KMS-11 (cell line): ENCODE measurements at regions not wholly inside any gene's neighbourhood (a gene's known extent, or its start where the extent isn't known, plus 50 kb on each side); places are given as distances from the start of the nearest gene placed in this dataset.

Experiments
- H2AFZ ChIP-seq: fragments of 200-600 bp; sonication (generic); 2 replicates; pipeline ENCODE4 v1.6.1; 2016; ENCODE audit warnings: antibody characterized with exemption, mixed run types, low read depth
- H3K27ac ChIP-seq: fragments of 200-600 bp; sonication (generic); 2 replicates; pipeline ENCODE4 v1.6.1; 2016; ENCODE audit warnings: mild to moderate bottlenecking, mixed run types
- H3K27me3 ChIP-seq: fragments of 200-600 bp; sonication (generic); 2 replicates; pipeline ENCODE4 v1.6.1; 2017; ENCODE audit warnings: mild to moderate bottlenecking, low read depth, mixed run types, moderate library complexity; ENCODE audit not compliant: insufficient read depth
- H3K36me3 ChIP-seq: fragments of 200-600 bp; sonication (generic); 2 replicates; pipeline ENCODE4 v1.6.1; 2017; ENCODE audit warnings: mild to moderate bottlenecking, mixed run types; ENCODE audit not compliant: insufficient read depth
- H3K4me1 ChIP-seq: fragments of 200-600 bp; sonication (generic); 2 replicates; pipeline ENCODE4 v1.6.1; 2016; ENCODE audit warnings: mild to moderate bottlenecking, low read depth, mixed run types; ENCODE audit not compliant: poor library complexity, severe bottlenecking
- H3K4me2 ChIP-seq: fragments of 200-600 bp; sonication (generic); 2 replicates; pipeline ENCODE4 v1.7.0; 2016; ENCODE audit warnings: mild to moderate bottlenecking, mixed run types
- H3K4me3 ChIP-seq: fragments of 200-600 bp; sonication (generic); IDR thresholded peaks from 2 replicates; pipeline ENCODE4 v1.6.1; 2017; ENCODE audit warnings: low read depth, low read length, mixed read lengths; ENCODE audit not compliant: insufficient read depth
- H3K79me2 ChIP-seq: fragments of 200-600 bp; sonication (generic); 2 replicates; pipeline ENCODE4 v1.6.1; 2016; ENCODE audit warnings: low read depth, mixed run types; ENCODE audit not compliant: insufficient read depth
- H3K9ac ChIP-seq: fragments of 200-600 bp; sonication (generic); 2 replicates; pipeline ENCODE4 v1.6.1; 2016; ENCODE audit warnings: mild to moderate bottlenecking, mixed run types
- H4K20me1 ChIP-seq: fragments of 200-600 bp; sonication (generic); 2 replicates; pipeline ENCODE4 v1.6.1; 2016; ENCODE audit warnings: mild to moderate bottlenecking, mixed run types; ENCODE audit not compliant: insufficient read depth
- CTCF ChIP-seq: fragments of 200-600 bp; sonication (generic); conservative IDR thresholded peaks from 2 replicates; pipeline ENCODE4 v1.6.1; 2017; ENCODE audit warnings: low read depth, mild to moderate bottlenecking, antibody characterized with exemption, low read length, moderate library complexity, mixed read lengths

GRCh38 chr2:13770279-13770678 is 862.2 kb upstream of the LRATD1 start:
- Histone ChIP-seq H4K20me1 (no peaks in the 10 kb centered on the region), H3K4me3 (no peak overlapping the region), H3K36me3 (no peaks in the 10 kb centered on the region), H3K27me3 (no peaks in the 10 kb centered on the region), H3K79me2 (no peaks in the 10 kb centered on the region), H3K4me1 (peaks cover 5% of the 10 kb centered on the region), H3K27ac (no peak overlapping the region), H2AFZ (no peak overlapping the region), H3K4me2 (no peak overlapping the region), H3K9ac (no peak overlapping the region)
- TF ChIP-seq CTCF: no peak

GRCh38 chr2:13779996-13780395 is 852.5 kb upstream of the LRATD1 start:
- no peaks in the 10 kb centered on the region for H3K79me2 ChIP-seq
- H3K9ac ChIP-seq: no peak overlapping the region
- H3K27me3 ChIP-seq: no peaks in the 10 kb centered on the region
- H3K4me2 ChIP-seq: no peak overlapping the region
- H3K27ac ChIP-seq: no peak overlapping the region
- no peak overlapping the region for H2AFZ ChIP-seq
- TF ChIP-seq CTCF: no peak
- no peaks in the 10 kb centered on the region for H4K20me1 ChIP-seq
- no peaks in the 10 kb centered on the region for H3K36me3 ChIP-seq
- H3K4me1 ChIP-seq: no peaks in the 10 kb centered on the region
- no peak overlapping the region for H3K4me3 ChIP-seq

GRCh38 chr2:13791019-13791547 is 841.4 kb upstream of the LRATD1 start:
- no peaks in the 10 kb centered on the region for H3K27me3 ChIP-seq
- no peaks in the 10 kb centered on the region for H3K4me1 ChIP-seq
- H3K36me3 ChIP-seq: no peaks in the 10 kb centered on the region
- H3K4me2 ChIP-seq: no peak overlapping the region
- H3K79me2 ChIP-seq: no peaks in the 10 kb centered on the region
- TF ChIP-seq CTCF: no peak
- H3K9ac ChIP-seq: no peak overlapping the region
- no peak overlapping the region for H3K27ac ChIP-seq
- H2AFZ ChIP-seq: no peak overlapping the region
- no peak overlapping the region for H3K4me3 ChIP-seq
- no peaks in the 10 kb centered on the region for H4K20me1 ChIP-seq

GRCh38 chr2:13806539-13806938 is 826.0 kb upstream of the LRATD1 start:
- H3K79me2 ChIP-seq: no peaks in the 10 kb centered on the region
- no peaks in the 10 kb centered on the region for H3K27me3 ChIP-seq
- H3K36me3 ChIP-seq: no peaks in the 10 kb centered on the region
- H3K4me2 ChIP-seq: no peak overlapping the region
- no peak overlapping the region for H3K27ac ChIP-seq
- no peak overlapping the region for H3K9ac ChIP-seq
- H3K4me1 ChIP-seq: no peaks in the 10 kb centered on the region
- H2AFZ ChIP-seq: no peak overlapping the region
- no peak overlapping the region for H3K4me3 ChIP-seq
- TF ChIP-seq CTCF: no peak
- no peaks in the 10 kb centered on the region for H4K20me1 ChIP-seq
